Panc1 (cell line): ENCODE measurements at regions not wholly inside any gene's neighbourhood (a gene's known extent, or its start where the extent isn't known, plus 50 kb on each side); places are given as distances from the start of the nearest gene placed in this dataset.

Source experiments
- ATAC-seq: fragments of 200-7000 bp; cut with Tn5 transposase; 2 replicates; pipeline ENCODE4 v1.9.1; 2020; ENCODE audit warnings: mild to moderate bottlenecking, moderate library complexity
- BruUV-seq: library from RNA; stranded (reverse); fragments of 400-500 nt; replicated peaks from 2 replicates; lab custom pipeline; 2021; lab: Mats Ljungman, UMichigan
- CTCF ChIA-PET: fragments of 300-600 bp; sonication (Branson Sonifier 250); formaldehyde crosslinking; loops from one replicate; lab custom pipeline; 2022; ENCODE audit warnings: antibody characterized with exemption; lab: Charles Lee
- POLR2A ChIA-PET: fragments of 300-600 bp; sonication (Branson Sonifier 250); formaldehyde crosslinking; loops from one replicate; lab custom pipeline; 2022; ENCODE audit warnings: antibody characterized with exemption; lab: Charles Lee
- DNase-seq: peaks from one replicate; pipeline ENCODE4 v3.0.0-alpha.2; 2010; ENCODE audit warnings: low read depth, low spot score
- H3K27ac ChIP-seq: 2 replicates; pipeline ENCODE4 v1.5.1; 2011; ENCODE audit warnings: mild to moderate bottlenecking, low read length, inconsistent platforms
- H3K27me3 ChIP-seq: fragments of 200-500 bp; sonication (Bioruptor generic); 2 replicates; pipeline ENCODE4 v1.6.0; 2014; ENCODE audit warnings: low read length, inconsistent platforms; ENCODE audit not compliant: control insufficient read depth, insufficient read depth
- H3K36me3 ChIP-seq: fragments of 200-500 bp; sonication (Bioruptor generic); 2 replicates; pipeline ENCODE4 v1.5.1; 2014; ENCODE audit warnings: inconsistent platforms, mild to moderate bottlenecking, low read length, moderate library complexity; ENCODE audit not compliant: control insufficient read depth, insufficient read depth
- H3K4me1 ChIP-seq: 2 replicates; pipeline ENCODE4 v1.5.1; 2011; ENCODE audit warnings: inconsistent platforms, mild to moderate bottlenecking, low read length, moderate library complexity; ENCODE audit not compliant: control insufficient read depth, insufficient read depth
- H3K4me3 ChIP-seq, 2 experiments: 2 replicates each; pipeline ENCODE4 v1.5.1; 2011 to 2012; ENCODE audit warnings: low read depth in 2 of 2, low read length in 2 of 2, mild to moderate bottlenecking in 2 of 2, inconsistent platforms in 1 of 2, moderate library complexity in 1 of 2
- H3K9me3 ChIP-seq: fragments of 200-500 bp; sonication (Bioruptor generic); 2 replicates; pipeline ENCODE4 v1.5.1; 2014; ENCODE audit warnings: low read depth, mild to moderate bottlenecking, inconsistent platforms, low read length, moderate library complexity; ENCODE audit not compliant: control insufficient read depth, insufficient read depth
- CTCF ChIP-seq: fragments of 450-650 bp; IDR thresholded peaks from 2 replicates; pipeline ENCODE4 v1.5.1; 2017; ENCODE audit warnings: mild to moderate bottlenecking
- POLR2AphosphoS5 ChIP-seq: IDR thresholded peaks from 2 replicates; pipeline ENCODE4 v1.6.1; 2012; ENCODE audit warnings: mild to moderate bottlenecking, low read depth, low read length, moderate library complexity
- SIN3A ChIP-seq: IDR thresholded peaks from 2 replicates; pipeline ENCODE4 v1.6.1; 2012; ENCODE audit warnings: low read depth, mild to moderate bottlenecking, low read length, moderate library complexity, borderline replicate concordance; ENCODE audit not compliant: insufficient read depth
- TCF7L2 ChIP-seq: IDR thresholded peaks from 2 replicates; pipeline ENCODE4 v1.6.1; 2011; ENCODE audit warnings: mild to moderate bottlenecking, low read depth, low read length, inconsistent platforms
- in situ Hi-C: cut with HindIII; loops from 2 replicates; pipeline ENCODE4 v1.10.0; 2016; ENCODE audit warnings: low sequenced_read_pairs, low pct_unique_long_range_greater_than_20kb
- intact Hi-C: fragments of 100-400 bp; cut with micrococcal nuclease; formaldehyde crosslinking; loops from one replicate; pipeline ENCODE4 v1.10.0; 2022; ENCODE audit not compliant: unreplicated experiment
- TF ChIP-seq, protein P1 (sequence below), 2 experiments: IDR thresholded peaks; 2 replicates each; pipeline ENCODE4 v1.6.1; 2011 to 2012; ENCODE audit warnings: low read depth in 2 of 2, control low read depth in 1 of 2, low read length in 1 of 2, mild to moderate bottlenecking in 1 of 2, moderate library complexity in 1 of 2; ENCODE audit not compliant: insufficient read depth in 1 of 2

DNA sequence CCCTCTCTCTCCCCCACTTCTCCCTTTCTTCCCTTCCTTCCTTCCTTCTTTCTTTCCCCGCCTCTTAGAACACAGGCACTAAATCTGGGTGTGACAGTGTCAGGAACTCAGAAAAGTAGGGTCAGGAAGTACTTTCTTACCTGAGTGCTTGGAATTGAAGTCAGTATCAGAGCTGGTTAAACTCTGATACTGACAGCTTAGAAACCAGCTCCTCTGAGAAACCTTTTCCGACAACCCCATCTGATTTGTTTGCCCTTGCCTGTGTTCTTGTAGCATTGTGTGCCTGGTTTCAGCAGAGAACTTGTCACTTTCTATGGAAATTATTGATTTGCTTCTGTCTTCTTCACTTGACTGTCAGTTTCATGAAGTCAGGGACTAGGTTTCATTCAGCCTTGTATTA is 113.9 kb downstream of the AASDH start:
- Histone ChIP-seq H3K27ac (no peak overlapping the region), H3K4me3 (no peak overlapping the region), H3K9me3 (no peaks in the 10 kb centered on the region), H3K36me3 (no peaks in the 10 kb centered on the region), H3K27me3 (no peaks in the 10 kb centered on the region), H3K4me1 (no peaks in the 10 kb centered on the region)
- DNase-seq (no peak), ATAC-seq (no peak)
- ChIA-PET CTCF (no interaction called here), POLR2A (no interaction called here)
- in situ Hi-C loops (no loop called here), intact Hi-C loops (no loop called here)
- TF ChIP-seq, protein P1, sequence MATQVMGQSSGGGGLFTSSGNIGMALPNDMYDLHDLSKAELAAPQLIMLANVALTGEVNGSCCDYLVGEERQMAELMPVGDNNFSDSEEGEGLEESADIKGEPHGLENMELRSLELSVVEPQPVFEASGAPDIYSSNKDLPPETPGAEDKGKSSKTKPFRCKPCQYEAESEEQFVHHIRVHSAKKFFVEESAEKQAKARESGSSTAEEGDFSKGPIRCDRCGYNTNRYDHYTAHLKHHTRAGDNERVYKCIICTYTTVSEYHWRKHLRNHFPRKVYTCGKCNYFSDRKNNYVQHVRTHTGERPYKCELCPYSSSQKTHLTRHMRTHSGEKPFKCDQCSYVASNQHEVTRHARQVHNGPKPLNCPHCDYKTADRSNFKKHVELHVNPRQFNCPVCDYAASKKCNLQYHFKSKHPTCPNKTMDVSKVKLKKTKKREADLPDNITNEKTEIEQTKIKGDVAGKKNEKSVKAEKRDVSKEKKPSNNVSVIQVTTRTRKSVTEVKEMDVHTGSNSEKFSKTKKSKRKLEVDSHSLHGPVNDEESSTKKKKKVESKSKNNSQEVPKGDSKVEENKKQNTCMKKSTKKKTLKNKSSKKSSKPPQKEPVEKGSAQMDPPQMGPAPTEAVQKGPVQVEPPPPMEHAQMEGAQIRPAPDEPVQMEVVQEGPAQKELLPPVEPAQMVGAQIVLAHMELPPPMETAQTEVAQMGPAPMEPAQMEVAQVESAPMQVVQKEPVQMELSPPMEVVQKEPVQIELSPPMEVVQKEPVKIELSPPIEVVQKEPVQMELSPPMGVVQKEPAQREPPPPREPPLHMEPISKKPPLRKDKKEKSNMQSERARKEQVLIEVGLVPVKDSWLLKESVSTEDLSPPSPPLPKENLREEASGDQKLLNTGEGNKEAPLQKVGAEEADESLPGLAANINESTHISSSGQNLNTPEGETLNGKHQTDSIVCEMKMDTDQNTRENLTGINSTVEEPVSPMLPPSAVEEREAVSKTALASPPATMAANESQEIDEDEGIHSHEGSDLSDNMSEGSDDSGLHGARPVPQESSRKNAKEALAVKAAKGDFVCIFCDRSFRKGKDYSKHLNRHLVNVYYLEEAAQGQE (IDR thresholded peaks at IDR 0.05; ENCODE audit: insufficient read depth in 1 of 2, low read depth in 2 of 2, low read length in 1 of 2): no peak
- no peak for TF ChIP-seq POLR2AphosphoS5
- TF ChIP-seq SIN3A: no peak
- no TSS peak for BruUV-seq

DNA sequence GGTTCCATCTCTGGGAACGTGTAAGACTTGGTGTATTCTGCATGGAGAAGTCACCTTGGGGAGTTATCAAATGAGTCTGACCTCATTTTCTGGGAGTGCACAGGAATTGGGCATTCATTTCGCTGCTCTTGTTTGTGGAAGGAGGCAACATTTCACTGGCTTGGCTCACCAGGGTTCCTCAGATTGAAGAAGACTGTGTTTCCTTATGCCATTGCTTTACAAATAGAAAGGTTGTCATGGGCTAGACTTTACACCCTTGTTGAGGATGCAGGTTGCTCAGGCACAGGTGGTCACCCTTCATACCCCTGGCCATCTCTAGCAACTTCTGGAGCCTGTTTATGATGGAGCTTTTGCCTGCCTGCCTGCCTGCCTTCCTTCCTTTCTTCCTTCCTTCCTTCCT is 114.4 kb downstream of the AASDH start:
- POLR2A ChIA-PET: no interaction called here
- Histone ChIP-seq H3K4me1 (no peaks in the 10 kb centered on the region), H3K27me3 (no peaks in the 10 kb centered on the region), H3K4me3 (no peak overlapping the region), H3K36me3 (no peaks in the 10 kb centered on the region), H3K27ac (no peak overlapping the region), H3K9me3 (no peaks in the 10 kb centered on the region)
- CTCF ChIA-PET: no interaction called here
- TF ChIP-seq TCF7L2 (no peak), SIN3A (no peak), POLR2AphosphoS5 (no peak)
- TF ChIP-seq, protein P1 (IDR thresholded peaks at IDR 0.05; ENCODE audit: insufficient read depth in 1 of 2, low read depth in 2 of 2, low read length in 1 of 2): no peak
- ATAC-seq: no peak
- intact Hi-C loops (no loop called here), in situ Hi-C loops (no loop called here)
- no peak for DNase-seq
- BruUV-seq: no TSS peak

DNA sequence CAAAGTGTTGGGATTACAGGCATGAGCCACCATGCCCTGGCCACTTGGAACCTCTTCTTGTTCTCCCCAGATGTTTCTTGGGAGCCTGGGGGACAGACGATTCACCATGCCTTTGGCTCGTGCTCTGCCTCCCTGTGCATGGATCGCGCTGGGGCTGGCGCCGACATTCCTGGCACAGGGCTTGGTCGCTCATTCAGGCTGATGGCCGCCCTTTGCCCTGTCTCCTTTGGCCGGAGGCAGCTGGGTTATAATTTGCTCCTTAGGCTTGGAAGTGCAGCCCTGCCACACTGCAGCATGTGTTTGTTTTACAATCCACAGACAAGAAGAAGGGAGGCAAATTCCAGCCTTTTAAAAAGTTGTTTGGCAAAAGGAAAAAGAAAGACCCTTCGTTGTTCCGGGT is 115.3 kb downstream of the AASDH start:
- DNase-seq: no peak
- BruUV-seq: no TSS peak
- POLR2A ChIA-PET: no interaction called here

More for the DNA sequence above, 115.3 kb downstream of the AASDH start:
- in situ Hi-C loops: no loop called here
- no peak overlapping the region for H3K27ac ChIP-seq
- H3K4me3 ChIP-seq: no peak overlapping the region
- no peaks in the 10 kb centered on the region for H3K27me3 ChIP-seq
- H3K9me3 ChIP-seq: no peaks in the 10 kb centered on the region
- CTCF ChIA-PET: no interaction called here
- no peaks in the 10 kb centered on the region for H3K36me3 ChIP-seq
- no peak for ATAC-seq
- no peaks in the 10 kb centered on the region for H3K4me1 ChIP-seq
- TF ChIP-seq CTCF (no peak), POLR2AphosphoS5 (no peak), SIN3A (no peak), TCF7L2 (no peak)
- TF ChIP-seq, protein P1 (IDR thresholded peaks at IDR 0.05; ENCODE audit: insufficient read depth in 1 of 2, low read depth in 2 of 2, low read length in 1 of 2): no peak
- intact Hi-C loops: no loop called here
